GM12865 (cell line): ENCODE measurements at regions not wholly inside any gene's neighbourhood (a gene's known extent, or its start where the extent isn't known, plus 50 kb on each side); places are given as distances from the start of the nearest gene placed in this dataset.

Experiments
- DNase-seq: peaks from one replicate; pipeline ENCODE4 v3.0.0; 2010; ENCODE audit warnings: low read depth
- H3K4me3 ChIP-seq: 2 replicates; pipeline ENCODE4 v1.5.1; 2011; ENCODE audit warnings: mild to moderate bottlenecking, low read depth, low read length, control low read depth
- CTCF ChIP-seq: IDR thresholded peaks from 2 replicates; pipeline ENCODE4 v1.5.1; 2011; ENCODE audit warnings: low read length, control low read depth, low read depth, inconsistent platforms; ENCODE audit not compliant: insufficient read depth; ENCODE audit errors: missing control alignments

GRCh38 chr18:76553715-76554546 is 58.9 kb upstream of the ZNF516 start:
- DNase-seq: no peak
- TF ChIP-seq CTCF: no peak
- no peak overlapping the region for H3K4me3 ChIP-seq

GRCh38 chr18:76548541-76548940 is 53.5 kb upstream of the ZNF516 start:
- no peak overlapping the region for H3K4me3 ChIP-seq
- no peak for DNase-seq
- TF ChIP-seq CTCF: no peak

- TF ChIP-seq CTCF: no peak
- no peak overlapping the region for H3K4me3 ChIP-seq
- no peak for DNase-seq
These were observed 52.3 kb upstream of the ZNF516 start for GRCh38 chr18:76547296-76547695.

GRCh38 chr18:76546436-76546835 is 51.4 kb upstream of the ZNF516 start:
- no peak for TF ChIP-seq CTCF
- H3K4me3 ChIP-seq: no peak overlapping the region
- no peak for DNase-seq

- DNase-seq: no peak
- TF ChIP-seq CTCF: no peak
- H3K4me3 ChIP-seq: no peak overlapping the region
These were observed 51.0 kb upstream of the ZNF516 start for GRCh38 chr18:76546088-76546435.

- no peak overlapping the region for H3K4me3 ChIP-seq
- no peak for DNase-seq
- TF ChIP-seq CTCF: no peak
These were observed 50.5 kb upstream of the ZNF516 start for GRCh38 chr18:76545433-76546087.
